ENCODE measurements at regions not wholly inside any gene's neighbourhood (a gene's known extent, or its start where the extent isn't known, plus 50 kb on each side); places are given as distances from the start of the nearest gene placed in this dataset.

DNA sequence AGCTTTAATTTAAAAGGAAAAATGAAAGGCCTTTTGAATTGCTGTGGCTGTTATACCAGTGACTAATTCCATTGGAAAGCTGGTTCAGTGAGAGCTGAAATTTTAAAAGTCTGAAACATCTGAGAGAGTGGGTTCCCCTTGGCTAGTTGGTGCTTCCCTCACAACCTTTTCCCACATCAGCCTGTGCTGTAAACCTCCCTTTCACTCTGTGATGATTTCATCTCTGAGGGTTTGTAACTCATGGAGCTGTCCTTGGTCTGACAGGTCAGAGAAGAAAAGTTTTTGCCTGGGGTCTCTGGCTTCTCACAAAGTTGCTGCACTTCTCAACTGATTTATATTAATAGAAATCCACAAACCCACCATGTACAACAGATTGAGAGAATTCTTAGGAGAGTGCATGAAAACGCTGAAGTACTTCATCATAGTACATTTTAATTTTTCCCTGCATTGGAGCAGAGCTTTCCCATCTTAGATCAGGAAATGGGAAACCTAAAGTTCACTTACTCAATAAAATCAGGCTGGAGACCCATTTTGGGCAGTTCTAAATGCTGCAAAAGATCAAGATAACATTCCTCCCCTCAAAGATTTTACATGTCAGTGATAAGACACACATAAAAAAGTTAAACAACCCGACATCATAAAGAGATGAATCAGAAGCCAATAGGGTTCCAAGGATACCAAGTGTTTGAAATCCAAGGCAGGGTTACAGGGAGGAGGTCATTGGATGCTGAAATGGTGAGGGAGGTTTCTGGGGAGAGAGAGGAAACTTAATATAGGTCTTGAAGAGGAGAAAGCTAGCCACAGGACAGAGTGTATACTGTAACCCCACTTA lies 157.0 kb upstream of the MKLN1 start:
- TF ChIP-seq CTCF (IDR thresholded peaks at IDR 0.05) (no peak), POLR2AphosphoS5 (IDR thresholded peaks at IDR 0.05) (no peak), EP300 (IDR thresholded peaks at IDR 0.05) (no peak)

Data from upper lobe of left lung (tissue), 4 donors.